ENCODE measurements at regions not wholly inside any gene's neighbourhood (a gene's known extent, or its start where the extent isn't known, plus 50 kb on each side); places are given as distances from the start of the nearest gene placed in this dataset.
"Not testable (repeated sequence)": the region's sequence is repeated elsewhere in the genome, so short reads cannot be mapped to it uniquely, and the experiment has no call there.

- no peak for DNase-seq
Observed at GRCh38 chr9:135277219-135278201, 190.0 kb downstream of the OLFM1 start.

GRCh38 chr9:135278586-135278985 lies 191.1 kb downstream of the OLFM1 start:
- no peak for DNase-seq

GRCh38 chr9:135279385-135279784 lies 191.9 kb downstream of the OLFM1 start:
- DNase-seq = no peak

GRCh38 chr9:135279834-135280393 lies 192.4 kb downstream of the OLFM1 start:
- DNase-seq = no peak

- no peak for DNase-seq
Observed at GRCh38 chr9:135280666-135281065, 193.2 kb downstream of the OLFM1 start.

DNA sequence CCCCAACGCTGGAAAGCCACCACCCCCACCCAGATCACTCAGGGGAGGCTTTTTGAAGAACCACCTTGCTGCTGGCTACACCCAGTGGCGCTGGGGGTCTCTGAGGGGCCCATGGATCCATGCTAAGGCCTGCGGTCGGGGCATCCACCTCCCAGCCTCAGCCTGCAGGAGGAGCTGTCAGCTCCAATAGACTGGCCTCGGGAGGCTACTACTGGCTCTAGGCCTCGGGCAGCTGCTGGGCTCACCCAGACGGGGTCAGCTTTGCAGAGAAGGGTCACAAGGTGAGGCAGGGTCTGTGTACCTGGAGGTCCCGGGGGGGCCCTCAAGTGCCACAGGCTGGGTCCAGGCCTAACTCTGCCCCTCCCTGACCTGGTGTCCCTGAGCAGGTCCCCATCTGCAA lies 193.7 kb downstream of the OLFM1 start:
- no peak for DNase-seq

DNA sequence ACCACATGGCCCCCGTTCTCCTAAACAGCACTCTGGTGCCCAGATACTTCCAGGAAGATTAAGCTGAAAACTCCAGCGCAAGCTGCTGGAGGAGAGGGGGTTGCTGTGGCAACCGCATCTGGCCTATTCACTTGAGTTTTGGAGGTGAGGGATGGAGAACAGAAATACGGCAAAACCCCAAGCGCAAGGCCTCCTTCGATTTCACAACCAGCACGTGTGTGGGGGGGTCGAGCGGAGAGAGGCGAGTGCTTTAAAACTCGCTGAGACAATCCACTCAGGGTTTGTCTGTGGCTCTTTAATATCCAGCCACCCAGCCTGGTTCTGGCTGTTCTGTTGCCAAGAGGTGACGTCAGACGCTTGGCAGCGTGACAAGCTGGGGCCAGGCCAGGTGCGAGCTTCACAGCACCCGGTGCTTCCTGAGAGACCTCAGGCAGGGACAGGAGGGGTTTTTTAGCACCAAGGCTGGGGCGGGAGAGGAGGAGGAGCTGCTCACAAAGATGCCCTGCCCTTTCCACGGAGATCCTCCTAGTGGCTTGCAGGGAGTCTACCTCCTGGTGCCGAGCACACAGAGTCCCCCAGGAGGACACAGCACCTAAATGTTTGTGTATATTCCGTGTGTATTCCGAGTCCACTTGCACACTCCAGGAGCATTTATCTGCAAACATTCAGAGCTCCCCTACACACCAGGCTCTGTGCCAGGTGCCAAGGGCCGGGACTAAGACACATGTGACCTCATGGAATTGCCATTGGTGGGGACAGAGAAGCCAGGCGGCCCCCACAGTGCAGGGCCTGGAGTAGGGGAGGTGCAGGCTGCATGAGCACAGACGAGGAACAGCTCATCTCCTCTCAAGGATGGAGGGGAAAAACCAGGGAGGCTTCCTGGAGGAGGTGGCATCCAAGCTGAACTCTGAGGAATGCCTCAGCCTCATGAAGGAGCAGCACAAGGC lies 194.6 kb downstream of the OLFM1 start:
- peak; percentile 66 for DNase-seq

DNA sequence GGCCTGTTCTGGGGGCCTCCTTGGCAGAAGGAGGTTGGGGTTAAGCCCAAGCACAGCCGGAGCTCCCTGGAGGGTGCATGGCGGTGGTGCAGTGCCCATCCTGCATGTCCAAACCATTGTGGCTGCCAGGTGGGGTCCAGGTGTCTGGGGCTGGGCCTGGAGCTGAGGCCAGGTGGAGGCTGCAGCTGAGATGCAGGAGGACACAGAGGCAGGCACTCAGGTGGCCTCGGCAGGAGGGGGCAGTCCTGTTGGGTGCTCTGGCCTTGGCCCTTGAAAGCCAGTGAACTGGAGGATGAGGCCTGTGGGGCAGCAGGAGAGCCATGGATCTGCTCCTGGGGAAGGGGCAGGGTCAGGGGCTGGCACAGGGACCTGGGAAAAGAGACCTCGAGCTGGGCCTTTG lies 195.3 kb downstream of the OLFM1 start:
- DNase-seq = no peak

DNA sequence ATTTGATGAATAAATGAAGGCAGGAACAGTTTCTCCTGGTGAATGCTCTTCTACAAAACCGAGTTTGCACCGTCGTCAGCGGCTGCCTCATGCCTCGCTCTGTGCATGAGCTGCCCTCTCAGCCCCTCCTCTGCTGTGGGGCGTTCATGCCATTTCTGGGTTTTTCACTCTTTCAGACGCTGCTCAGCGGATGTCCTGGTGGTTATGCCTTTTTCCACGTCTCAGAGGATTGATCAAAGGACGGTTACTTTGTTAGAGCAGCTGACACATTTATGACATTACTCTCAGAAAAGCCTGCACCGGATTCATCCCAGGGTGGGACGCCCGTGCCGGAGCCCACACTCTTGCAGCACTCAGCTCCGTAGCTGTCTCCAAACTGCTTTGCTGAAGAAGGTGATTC lies 195.9 kb upstream of the PPP1R26 start:
- no peak for DNase-seq

GRCh38 chr9:135284386-135285134 lies 195.0 kb upstream of the PPP1R26 start:
- DNase-seq = no peak

- DNase-seq = not testable (repeated sequence)
Observed at GRCh38 chr9:135286187-135286925, 193.2 kb upstream of the PPP1R26 start.

DNA sequence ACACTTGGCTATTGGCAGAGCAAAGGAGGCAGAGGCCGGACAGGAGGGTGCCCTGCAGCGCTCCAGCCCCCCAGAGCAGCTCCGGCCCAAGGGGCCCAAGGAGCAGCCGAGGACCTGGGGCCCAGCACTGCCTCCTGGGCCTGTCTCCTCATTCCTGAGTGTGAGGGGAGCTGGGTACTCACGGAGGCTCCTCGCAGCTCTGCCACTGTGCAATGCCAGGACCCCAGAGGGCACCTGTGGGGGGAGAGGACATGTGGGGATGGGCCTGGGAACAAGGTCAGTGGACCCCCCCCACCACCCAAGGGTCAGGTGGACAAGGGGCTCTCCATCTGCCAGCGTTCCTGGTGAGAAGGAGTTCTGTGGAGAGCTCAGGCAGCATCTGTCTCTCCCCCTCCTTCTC lies 192.6 kb upstream of the PPP1R26 start:
- DNase-seq = no peak

DNA sequence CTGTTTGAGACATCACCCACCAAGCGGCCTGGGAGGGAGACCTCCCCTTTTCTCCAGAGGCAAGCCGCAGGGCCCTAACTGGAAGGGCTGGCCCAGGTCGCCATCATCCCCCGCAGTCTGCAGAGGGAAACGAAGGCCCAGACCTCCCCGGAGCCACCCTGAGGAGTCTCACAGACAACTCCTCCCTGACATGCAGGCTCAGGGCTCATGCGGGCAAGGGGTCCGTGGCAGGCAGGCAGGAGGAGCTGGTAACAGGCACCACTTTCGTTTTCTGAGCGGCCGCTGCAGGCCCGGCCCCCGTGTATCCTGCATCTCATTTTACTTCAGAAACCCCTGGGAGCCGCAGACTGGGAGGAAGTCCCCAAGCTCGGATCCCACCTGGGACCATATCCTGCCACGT lies 192.0 kb upstream of the PPP1R26 start:
- DNase-seq = no peak

GRCh38 chr9:135288054-135288453 lies 191.5 kb upstream of the PPP1R26 start:
- DNase-seq = no peak

DNA sequence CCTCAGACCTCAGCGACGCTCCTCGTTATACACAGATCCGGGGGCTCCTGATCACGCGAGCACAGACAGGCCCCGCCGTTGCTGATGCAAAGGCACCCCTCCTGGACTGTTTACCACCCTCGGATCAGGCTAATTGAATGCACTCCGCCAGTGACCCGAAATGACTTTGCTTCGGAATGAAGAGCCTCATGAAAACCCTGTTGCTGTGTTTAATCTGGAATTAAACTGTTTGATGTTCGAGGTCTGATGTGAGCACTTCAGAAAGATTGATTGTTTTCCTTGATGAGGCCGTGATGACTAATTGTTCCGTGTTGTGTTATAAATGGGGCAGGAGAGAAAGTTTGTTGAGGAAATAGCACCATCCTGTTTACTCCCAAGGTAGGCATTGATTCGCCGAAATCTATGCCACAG lies 190.5 kb upstream of the PPP1R26 start:
- peak; percentile 29 for DNase-seq

DNA sequence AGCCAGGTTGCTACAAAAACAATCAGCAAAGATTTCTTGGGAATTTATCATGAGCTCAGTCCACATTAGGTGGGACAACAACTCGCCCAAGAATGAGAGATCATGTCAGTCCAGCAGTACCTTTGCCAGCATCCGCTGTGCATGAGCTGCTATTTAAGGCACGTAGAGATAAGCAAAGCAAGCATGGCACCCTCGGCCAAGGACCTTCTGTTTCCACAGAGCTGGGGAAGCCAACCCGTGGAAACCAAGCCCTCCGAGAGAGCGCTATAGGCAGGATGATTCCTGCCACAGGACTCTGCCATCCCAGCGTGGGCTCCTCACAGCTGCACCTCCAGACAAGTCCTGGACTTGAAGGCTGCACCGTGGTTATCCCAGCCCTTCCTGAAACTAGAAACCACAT lies 189.5 kb upstream of the PPP1R26 start:
- no peak for DNase-seq

GRCh38 chr9:135290566-135290965 lies 189.0 kb upstream of the PPP1R26 start:
- DNase-seq = no peak

GRCh38 chr9:135291165-135291564 lies 188.4 kb upstream of the PPP1R26 start:
- DNase-seq = no peak

GRCh38 chr9:135294836-135295235 lies 184.7 kb upstream of the PPP1R26 start:
- DNase-seq = no peak

DNA sequence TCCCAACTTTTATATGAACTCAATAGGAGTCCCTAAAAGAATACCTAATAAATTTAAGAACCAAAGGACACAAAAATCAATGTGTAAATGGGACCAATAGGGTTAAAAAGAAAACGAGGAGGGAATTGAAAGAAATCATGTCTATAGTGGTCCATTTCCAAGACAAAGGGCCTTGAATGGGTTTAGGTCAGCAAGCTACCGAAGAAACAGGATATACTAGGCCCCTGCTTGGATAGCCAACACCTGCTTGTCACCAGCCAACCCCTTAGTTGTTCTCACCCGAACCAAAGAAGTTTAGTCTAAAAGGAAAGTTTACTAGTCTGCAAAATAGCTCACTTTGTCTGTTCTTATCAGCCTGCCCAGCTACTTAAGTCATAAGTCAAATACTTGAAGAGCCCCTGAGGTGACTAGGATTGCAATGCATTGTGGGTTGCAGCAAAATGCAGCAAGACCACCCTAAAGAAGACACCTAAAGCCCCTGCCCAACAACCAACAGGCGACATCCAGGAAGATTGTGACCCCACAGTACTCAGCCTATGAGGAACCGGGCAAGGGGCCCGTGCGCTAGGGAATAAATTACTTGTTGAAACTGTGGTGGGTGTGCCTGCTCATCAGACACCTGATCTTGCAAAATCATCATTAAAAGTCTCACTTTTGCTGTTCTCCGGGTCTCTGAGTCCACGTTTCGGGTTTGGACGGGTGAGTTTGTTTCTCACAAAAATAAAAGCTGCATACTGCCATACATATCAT lies 183.9 kb upstream of the PPP1R26 start:
- DNase-seq = no peak
